Motor neuron (in vitro differentiated cells): ENCODE measurements at regions not wholly inside any gene's neighbourhood (a gene's known extent, or its start where the extent isn't known, plus 50 kb on each side); places are given as distances from the start of the nearest gene placed in this dataset.

Experiments used
- ATAC-seq, 8 experiments: fragments of 200-7000 bp; cut with Tn5 transposase; replicated peaks in 6 of 8; 2 replicates each; pipeline ENCODE4 v1.8.0; 2021; ENCODE audit warnings: mild to moderate bottlenecking in 8 of 8, moderate library complexity in 8 of 8
- H3K27ac ChIP-seq, 2 donors: fragments of 250-450 bp; sonication (Bioruptor Pico); 2 replicates each; pipeline ENCODE4 v1.9.0; 2021; ENCODE audit warnings: antibody characterized with exemption in 2 of 2, mild to moderate bottlenecking in 2 of 2, moderate library complexity in 1 of 2
- H3K4me1 ChIP-seq, 2 donors: fragments of 250-450 bp; sonication (Bioruptor Pico); replicated peaks in 1 of 2; 2 replicates each; pipeline ENCODE4 v1.6.1; 2021; ENCODE audit warnings: antibody characterized with exemption in 2 of 2, mild to moderate bottlenecking in 2 of 2, moderate library complexity in 1 of 2
- H3K4me3 ChIP-seq, 5 donors: fragments of 250-450 bp; sonication (Bioruptor Pico); 2 replicates each; pipeline ENCODE4 v1.9.0; 2021; ENCODE audit warnings: antibody characterized with exemption in 5 of 5, mild to moderate bottlenecking in 5 of 5, moderate library complexity in 4 of 5
- WGBS, 10 experiments: fragments of 450-650 bp; shearing (Covaris generic); methylation state at CpG; one replicate each; pipeline ENCODE4 v1.0.0; 2022; 5-methylcytosine and 5-hydroxymethylcytosine counted together
- in situ Hi-C, 9 experiments: fragments of 400-800 bp; cut with MboI; loops; one replicate each; pipeline ENCODE4 v1.15.0; 2021; ENCODE audit warnings: low sequenced_read_pairs in 9 of 9, low pct_unique_long_range_greater_than_20kb in 2 of 9; ENCODE audit not compliant: unreplicated experiment in 9 of 9

DNA sequence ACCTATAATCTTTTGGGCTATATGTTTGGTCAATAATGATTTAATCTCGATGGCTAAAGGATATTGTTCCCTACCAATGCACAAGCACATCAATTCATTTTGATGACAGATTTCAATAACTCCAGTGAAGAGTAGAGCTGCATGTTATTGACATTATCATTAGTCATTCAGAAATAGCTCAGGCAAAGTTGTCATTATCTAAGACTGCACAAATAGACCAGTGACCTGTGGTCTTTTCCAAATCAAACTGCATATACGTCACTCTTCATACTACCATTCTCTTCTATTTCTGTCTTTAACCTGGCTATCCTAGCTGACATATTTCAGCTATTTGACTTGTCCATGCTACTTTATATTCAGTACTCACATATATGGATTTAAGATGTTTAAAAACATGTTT lies 1050.8 kb downstream of the C4orf33 start:
- ATAC-seq = peak in 3 of 8 experiments; percentile 26 to 58 (median 39)
- 0 to 93% (median 42%) methylated on average over 1 to 2 of the region's 2 CpGs; no CpG with 5 or more reads in 2 of the 10 experiments for WGBS, 10 experiments
- Histone ChIP-seq H3K27ac (no peak overlapping the region), H3K4me1 (peaks cover 5 to 14% of the 10 kb centered on the region in 2 donors), H3K4me3 (no peak overlapping the region)
- in situ Hi-C loops = no loop called here

GRCh38 chr4:130147641-130148040 lies 1051.7 kb downstream of the C4orf33 start:
- Histone ChIP-seq H3K27ac (no peak overlapping the region), H3K4me1 (peaks cover 5 to 14% of the 10 kb centered on the region in 2 donors), H3K4me3 (no peak overlapping the region)
- peak in 2 of 8 experiments; percentile 4 to 69 for ATAC-seq
- in situ Hi-C loops = no loop called here
- 0 to 86% (median 63%) methylated on average over 1 to 2 of the region's 2 CpGs; no CpG with 5 or more reads in 2 of the 10 experiments for whole genome bisulfite sequencing, 10 experiments

GRCh38 chr4:130154901-130155300 lies 1058.9 kb downstream of the C4orf33 start:
- in situ Hi-C loops = no loop called here
- H3K4me1 ChIP-seq = no peaks in the 10 kb centered on the region
- H3K4me3 ChIP-seq = no peak overlapping the region
- no peak overlapping the region for H3K27ac ChIP-seq
- ATAC-seq = no peak
- 0 to 90% (median 45%) methylated on average over 1 to 2 of the region's 2 CpGs for WGBS, 10 experiments

DNA sequence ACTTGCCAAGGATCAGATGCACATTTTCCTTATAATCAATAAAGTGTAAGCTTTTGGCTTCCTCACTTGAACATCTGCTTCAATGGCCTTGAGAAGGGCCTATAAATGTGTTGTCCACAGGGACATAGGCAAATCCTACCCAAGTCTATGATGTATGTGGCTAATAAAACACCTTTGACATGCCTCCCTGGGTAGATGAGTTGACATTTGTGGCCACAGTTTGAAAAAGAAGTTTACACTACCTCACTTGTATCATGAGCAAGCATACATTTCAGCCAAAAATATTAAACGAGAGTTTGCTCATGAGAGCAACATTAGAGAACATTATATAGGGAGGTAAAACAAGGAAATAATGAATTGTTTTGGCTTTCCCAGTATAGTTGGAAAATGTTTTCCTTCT lies 1067.7 kb downstream of the C4orf33 start:
- no peak for ATAC-seq
- in situ Hi-C loops = no loop called here
- Histone ChIP-seq H3K27ac (no peak overlapping the region), H3K4me3 (no peak overlapping the region), H3K4me1 (no peaks in the 10 kb centered on the region)
- 0 to 100% (median 67%) methylated on average over 1 of the region's 1 CpG; no CpG with 5 or more reads in 3 of the 10 experiments for WGBS, 10 experiments

DNA sequence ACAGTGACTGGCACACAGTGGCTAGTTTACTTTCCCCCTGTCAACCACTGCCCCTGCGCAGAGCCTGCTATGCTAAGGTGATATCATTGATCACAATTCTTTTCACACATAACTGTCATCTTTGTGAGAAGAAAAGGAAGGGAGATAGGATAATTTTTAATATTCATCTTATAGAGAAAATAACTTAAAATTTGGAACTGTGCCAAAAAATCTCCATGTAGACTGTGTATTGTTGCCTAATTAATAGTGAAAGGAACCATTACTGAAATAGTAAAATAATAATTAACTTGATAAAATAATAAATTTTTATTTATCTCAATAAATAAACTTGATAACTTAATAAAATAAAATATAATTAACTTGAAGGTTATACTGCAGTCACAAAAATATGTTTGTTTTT lies 1069.4 kb downstream of the C4orf33 start:
- Histone ChIP-seq H3K4me3 (no peak overlapping the region), H3K27ac (no peak overlapping the region), H3K4me1 (no peaks in the 10 kb centered on the region)
- in situ Hi-C loops = no loop called here
- 57 to 100% (median 100%) methylated on average over 1 of the region's 1 CpG; no CpG with 5 or more reads in 3 of the 10 experiments for WGBS, 10 experiments
- ATAC-seq = no peak

DNA sequence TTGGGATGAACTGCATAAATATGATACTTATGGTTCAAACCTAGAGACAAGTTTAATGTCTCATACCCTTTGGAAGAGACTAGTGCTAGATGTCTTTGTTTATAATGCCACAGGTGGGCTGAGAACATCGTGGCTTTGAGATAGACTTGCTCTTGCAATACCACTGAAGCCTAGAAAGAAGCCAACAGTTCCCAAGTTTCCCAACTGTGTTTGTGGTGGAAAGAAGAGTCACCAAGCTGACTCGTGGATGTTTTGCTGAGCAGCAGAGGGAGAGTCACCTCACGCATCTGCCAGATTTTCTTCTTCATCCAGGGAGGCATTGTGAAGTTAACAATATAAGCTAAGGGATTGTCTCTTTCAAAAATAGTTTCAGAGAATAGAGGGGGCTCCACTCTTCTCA lies 1076.2 kb downstream of the C4orf33 start:
- no peak overlapping the region for H3K27ac ChIP-seq
- no peaks in the 10 kb centered on the region for H3K4me1 ChIP-seq
- 0 to 100% (median 67%) methylated on average over 1 to 3 of the region's 3 CpGs; no CpG with 5 or more reads in 2 of the 10 experiments for WGBS, 10 experiments
- ATAC-seq = no peak
- H3K4me3 ChIP-seq = no peak overlapping the region
- in situ Hi-C loops = no loop called here

DNA sequence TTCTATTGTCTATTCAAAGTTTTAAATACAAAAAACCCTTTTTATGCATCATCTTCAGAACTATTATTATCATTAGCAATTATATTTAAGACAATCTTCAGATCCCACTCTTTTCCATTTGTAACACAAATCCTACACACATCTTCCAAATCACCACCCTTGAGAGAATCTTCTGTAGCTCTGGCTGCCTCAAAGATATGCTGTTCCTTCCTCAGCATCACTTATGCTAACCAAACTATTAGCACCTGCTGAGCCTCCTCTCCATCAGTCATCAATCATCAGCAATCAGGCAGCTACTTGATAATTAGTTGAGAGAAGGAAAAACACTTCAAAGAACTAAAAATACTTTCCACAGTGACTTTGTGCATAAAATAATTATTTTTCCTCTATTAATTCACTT lies 1082.2 kb downstream of the C4orf33 start:
- ATAC-seq = no peak
- H3K4me3 ChIP-seq = no peak overlapping the region
- in situ Hi-C loops = no loop called here
- H3K4me1 ChIP-seq = no peaks in the 10 kb centered on the region
- H3K27ac ChIP-seq = no peak overlapping the region

- WGBS, 10 experiments = 0 to 100% (median 62%) methylated on average over 1 to 2 of the region's 2 CpGs
- ATAC-seq = no peak
- Histone ChIP-seq H3K4me1 (peaks cover 0 to 5% of the 10 kb centered on the region in 2 donors), H3K4me3 (no peak overlapping the region), H3K27ac (no peak overlapping the region)
- in situ Hi-C loops = no loop called here
These were observed 1087.1 kb downstream of the C4orf33 start for GRCh38 chr4:130183096-130183495.

GRCh38 chr4:130183766-130184165 lies 1087.8 kb downstream of the C4orf33 start:
- peaks cover 0 to 5% of the 10 kb centered on the region in 2 donors for H3K4me1 ChIP-seq
- H3K27ac ChIP-seq = no peak overlapping the region
- in situ Hi-C loops = no loop called here
- H3K4me3 ChIP-seq = no peak overlapping the region
- 0 to 100% (median 92%) methylated on average over 1 to 4 of the region's 4 CpGs for WGBS, 10 experiments
- peak in 2 of 8 experiments; percentile 18 to 24 for ATAC-seq

- no peak for ATAC-seq
These were observed 1089.2 kb downstream of the C4orf33 start for GRCh38 chr4:130185123-130185522.

DNA sequence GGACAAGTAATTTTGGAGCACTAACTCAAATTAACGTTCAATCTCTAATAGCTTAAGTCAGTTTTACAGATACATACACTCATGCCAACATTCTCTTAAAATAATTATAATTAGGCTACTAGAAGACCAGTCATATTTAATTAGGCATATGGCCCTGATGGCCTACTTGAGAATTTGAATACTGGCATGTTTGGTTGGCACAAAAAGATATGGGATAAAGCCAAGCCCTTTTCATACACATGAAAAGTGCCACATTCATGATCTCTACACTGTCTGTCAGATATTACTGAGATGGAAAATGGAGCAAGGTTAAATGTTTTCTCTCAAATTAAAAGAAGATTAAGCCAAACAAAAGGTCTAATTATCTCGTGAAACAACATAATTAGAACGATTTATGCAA lies 1091.0 kb downstream of the C4orf33 start:
- peaks cover 0 to 5% of the 10 kb centered on the region in 2 donors for H3K4me1 ChIP-seq
- 0 to 93% (median 72%) methylated on average over 2 to 3 of the region's 3 CpGs for WGBS, 10 experiments
- no peak overlapping the region for H3K27ac ChIP-seq
- ATAC-seq = no peak
- in situ Hi-C loops = no loop called here
- H3K4me3 ChIP-seq = no peak overlapping the region

More at GRCh38 chr4:130185123-130185522, 1089.2 kb downstream of the C4orf33 start:
- Histone ChIP-seq H3K27ac (no peak overlapping the region), H3K4me3 (no peak overlapping the region), H3K4me1 (peaks cover 0 to 5% of the 10 kb centered on the region in 2 donors)
- in situ Hi-C loops = no loop called here

DNA sequence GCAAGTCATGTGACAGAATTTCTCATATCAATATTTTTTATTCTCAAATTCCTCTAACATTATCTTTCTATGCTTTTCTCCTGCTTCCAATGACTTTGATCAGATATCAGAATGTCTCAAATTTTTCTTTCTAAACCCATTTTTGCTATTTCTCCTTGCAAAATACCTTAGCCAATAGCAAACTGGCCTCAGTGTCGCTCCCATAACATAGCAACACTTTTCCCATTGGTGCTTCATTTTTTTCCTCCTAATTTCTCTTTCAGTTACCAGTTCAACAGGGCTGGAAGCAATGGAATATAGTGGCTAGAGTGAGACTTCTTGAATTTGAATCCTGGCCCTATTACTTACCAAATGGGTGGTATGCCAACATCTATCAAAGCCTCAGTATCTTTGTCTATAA lies 1091.6 kb downstream of the C4orf33 start:
- in situ Hi-C loops = no loop called here
- no peak for ATAC-seq
- H3K4me1 ChIP-seq = peaks cover 0 to 5% of the 10 kb centered on the region in 2 donors
- H3K27ac ChIP-seq = no peak overlapping the region
- no peak overlapping the region for H3K4me3 ChIP-seq
- 0 to 100% (median 60%) methylated on average over 1 of the region's 1 CpG; no CpG with 5 or more reads in 1 of the 10 experiments for WGBS, 10 experiments

- in situ Hi-C loops = no loop called here
These were observed 1096.8 kb downstream of the C4orf33 start for GRCh38 chr4:130192787-130193186.

GRCh38 chr4:130197946-130198345 lies 1102.0 kb downstream of the C4orf33 start:
- H3K4me1 ChIP-seq = no peaks in the 10 kb centered on the region
- no peak overlapping the region for H3K27ac ChIP-seq
- no peak for ATAC-seq
- in situ Hi-C loops = no loop called here
- H3K4me3 ChIP-seq = no peak overlapping the region

More at GRCh38 chr4:130192787-130193186, 1096.8 kb downstream of the C4orf33 start:
- WGBS, 10 experiments = 0 to 100% (median 82%) methylated on average over 1 to 3 of the region's 3 CpGs; no CpG with 5 or more reads in 1 of the 10 experiments
- no peaks in the 10 kb centered on the region for H3K4me1 ChIP-seq
- H3K27ac ChIP-seq = no peak overlapping the region
- no peak overlapping the region for H3K4me3 ChIP-seq
- ATAC-seq = no peak
